ENCODE measurements at regions not wholly inside any gene's neighbourhood (a gene's known extent, or its start where the extent isn't known, plus 50 kb on each side); places are given as distances from the start of the nearest gene placed in this dataset.
"Not testable (repeated sequence)": the region's sequence is repeated elsewhere in the genome, so short reads cannot be mapped to it uniquely, and the experiment has no call there.

DNA sequence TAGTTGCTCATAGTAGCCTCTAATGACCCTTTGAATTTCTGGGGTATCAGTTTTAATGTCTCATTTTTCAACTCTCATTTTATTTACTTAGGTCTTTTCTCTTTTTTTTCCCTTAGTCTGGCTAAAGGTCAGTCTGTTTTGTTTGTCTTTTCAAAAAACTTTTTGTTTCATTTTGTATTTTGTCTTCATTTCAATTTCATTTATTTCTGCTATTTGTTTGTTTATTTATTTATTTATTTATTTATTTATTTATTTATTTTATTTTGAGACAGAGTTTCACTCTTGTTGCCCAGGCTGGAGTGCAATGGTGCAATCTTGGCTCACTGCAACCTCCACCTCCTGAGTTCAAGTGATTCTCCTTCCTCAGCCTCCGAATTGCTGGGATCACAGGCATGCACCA lies 1076.9 kb downstream of the PCDH7 start:
- not testable (repeated sequence) for TF ChIP-seq EZH2 (IDR thresholded peaks at IDR 0.05; ENCODE audit: low read depth, low read length, severe bottlenecking); NRF1 (IDR thresholded peaks at IDR 0.05; ENCODE audit: low read depth, low read length); POLR2A (IDR thresholded peaks at IDR 0.05; ENCODE audit: control extremely low read depth in 1 of 2, low read depth in 2 of 2, low read length in 2 of 2); RFX5 (IDR thresholded peaks at IDR 0.05; ENCODE audit: borderline replicate concordance, low read depth, low read length); JUN (IDR thresholded peaks at IDR 0.05; ENCODE audit: low read depth, low read length); HDAC6 (IDR thresholded peaks at IDR 0.05; ENCODE audit: low read depth, low read length)
- TF ChIP-seq, protein P1, sequence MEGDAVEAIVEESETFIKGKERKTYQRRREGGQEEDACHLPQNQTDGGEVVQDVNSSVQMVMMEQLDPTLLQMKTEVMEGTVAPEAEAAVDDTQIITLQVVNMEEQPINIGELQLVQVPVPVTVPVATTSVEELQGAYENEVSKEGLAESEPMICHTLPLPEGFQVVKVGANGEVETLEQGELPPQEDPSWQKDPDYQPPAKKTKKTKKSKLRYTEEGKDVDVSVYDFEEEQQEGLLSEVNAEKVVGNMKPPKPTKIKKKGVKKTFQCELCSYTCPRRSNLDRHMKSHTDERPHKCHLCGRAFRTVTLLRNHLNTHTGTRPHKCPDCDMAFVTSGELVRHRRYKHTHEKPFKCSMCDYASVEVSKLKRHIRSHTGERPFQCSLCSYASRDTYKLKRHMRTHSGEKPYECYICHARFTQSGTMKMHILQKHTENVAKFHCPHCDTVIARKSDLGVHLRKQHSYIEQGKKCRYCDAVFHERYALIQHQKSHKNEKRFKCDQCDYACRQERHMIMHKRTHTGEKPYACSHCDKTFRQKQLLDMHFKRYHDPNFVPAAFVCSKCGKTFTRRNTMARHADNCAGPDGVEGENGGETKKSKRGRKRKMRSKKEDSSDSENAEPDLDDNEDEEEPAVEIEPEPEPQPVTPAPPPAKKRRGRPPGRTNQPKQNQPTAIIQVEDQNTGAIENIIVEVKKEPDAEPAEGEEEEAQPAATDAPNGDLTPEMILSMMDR (IDR thresholded peaks at IDR 0.05; ENCODE audit: control extremely low read depth in 1 of 3, insufficient read depth in 1 of 3, low read depth in 1 of 3, low read length in 3 of 3) = not testable (repeated sequence)
- TF ChIP-seq, protein P2, sequence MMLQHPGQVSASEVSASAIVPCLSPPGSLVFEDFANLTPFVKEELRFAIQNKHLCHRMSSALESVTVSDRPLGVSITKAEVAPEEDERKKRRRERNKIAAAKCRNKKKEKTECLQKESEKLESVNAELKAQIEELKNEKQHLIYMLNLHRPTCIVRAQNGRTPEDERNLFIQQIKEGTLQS (IDR thresholded peaks at IDR 0.05; ENCODE audit: insufficient read depth, low read depth, low read length) = not testable (repeated sequence)
